Adrenal gland (tissue), 9 donors: ENCODE measurements at regions not wholly inside any gene's neighbourhood (a gene's known extent, or its start where the extent isn't known, plus 50 kb on each side); places are given as distances from the start of the nearest gene placed in this dataset.

Source experiments
- DNase-seq, 7 donors: peaks; one replicate each; pipeline ENCODE4 v3.0.0-alpha.2; 2019 to 2020
- H3K27ac ChIP-seq, 5 donors: fragments of 200-600 bp; sonication (generic) in 4 of 5; 1 replicate in 3 of 5; 2 replicates in 2 of 5; pipeline versions ENCODE4 v1.5.1 to v1.8.0; 2016 to 2020; ENCODE audit warnings: mild to moderate bottlenecking in 1 of 5
- H3K27me3 ChIP-seq: fragments of 200-600 bp; 2 replicates; pipeline ENCODE4 v1.8.0; 2021
- H3K36me3 ChIP-seq, 2 donors: fragments of 200-600 bp; replicated peaks in 1 of 2; 1 replicate in 1 of 2; 2 replicates in 1 of 2; pipeline versions ENCODE4 v1.5.1 to v1.8.0; 2018 to 2022
- H3K4me1 ChIP-seq, 2 donors: fragments of 200-600 bp; replicated peaks in 1 of 2; 1 replicate in 1 of 2; 2 replicates in 1 of 2; pipeline versions ENCODE4 v1.5.1 to v1.8.0; 2018 to 2021
- H3K4me3 ChIP-seq, 4 donors: fragments of 200-600 bp; sonication (generic) in 3 of 4; one replicate each; pipeline ENCODE4 v1.5.1; 2016 to 2018
- H3K9me3 ChIP-seq, 3 donors: fragments of 200-600 bp; sonication (generic) in 1 of 3; replicated peaks in 1 of 3; 1 replicate in 2 of 3; 2 replicates in 1 of 3; pipeline versions ENCODE4 v1.5.1 to v1.8.0; 2016 to 2021
- CTCF ChIP-seq, 6 experiments: fragments of 450-650 bp in 4 of 6; fragments of 200-600 bp in 2 of 6; sonication (generic) in 1 of 6; IDR thresholded peaks; 1 replicate in 5 of 6; 2 replicates in 1 of 6; pipeline versions ENCODE4 v1.5.1 to v1.8.0; 2016 to 2021; ENCODE audit warnings: antibody characterized with exemption in 6 of 6, mild to moderate bottlenecking in 2 of 6, moderate library complexity in 1 of 6
- POLR2A ChIP-seq, 2 donors: fragments of 450-650 bp; IDR thresholded peaks; one replicate each; pipeline ENCODE4 v1.6.1; 2017; ENCODE audit warnings: antibody characterized with exemption in 2 of 2, mild to moderate bottlenecking in 2 of 2, moderate library complexity in 1 of 2
- WGBS, 4 donors: extraction: QIAGEN DNeasy Blood & Tissue Kit in 2 of 4; methylation state at CpG; one replicate each; pipeline versions ENCODE4 v1.1.5 to v1.1.7; 2013 to 2017; 5-methylcytosine and 5-hydroxymethylcytosine counted together
- intact Hi-C, 2 donors: fragments of 100-400 bp; cut with DNase I; formaldehyde crosslinking; loops; one replicate each; pipeline versions ENCODE4 v1.14.1 to v1.15.0; 2022 to 2023
- donor health status: healthy with polysubstance abuse.
- donor health status: Bipolar disorder and iron deficiency.
- donor health status: DM: yes; HTN: yes; CAD: no.
- donor health status: DM: no; HTN: no; CAD: no.
- donor health status: DM: no; HTN: no; CAD: no.

- DNase-seq = no peak
- Histone ChIP-seq H3K4me3 (no peak overlapping the region), H3K4me1 (no peaks in the 10 kb centered on the region), H3K36me3 (no peaks in the 10 kb centered on the region), H3K27me3 (no peaks in the 10 kb centered on the region), H3K9me3 (no peaks in the 10 kb centered on the region), H3K27ac (no peak overlapping the region)
- intact Hi-C loops = no loop called here
- TF ChIP-seq CTCF (IDR thresholded peaks at IDR 0.05) (no peak), POLR2A (IDR thresholded peaks at IDR 0.05) (no peak)
- 63 to 70% (median 64%) methylated on average over 5 of the region's 5 CpGs for WGBS, 4 donors
Measured at GRCh38 chr7:131932271-131932670, 375.8 kb upstream of the PODXL start.

GRCh38 chr7:131931370-131931769 is 374.9 kb upstream of the PODXL start:
- Histone ChIP-seq H3K36me3 (no peaks in the 10 kb centered on the region), H3K27me3 (no peaks in the 10 kb centered on the region), H3K9me3 (no peaks in the 10 kb centered on the region), H3K4me3 (no peak overlapping the region), H3K27ac (no peak overlapping the region), H3K4me1 (no peaks in the 10 kb centered on the region)
- no peak for DNase-seq
- WGBS, 4 donors = 53 to 60% (median 56%) methylated on average over 5 of the region's 5 CpGs
- TF ChIP-seq CTCF (IDR thresholded peaks at IDR 0.05) = no peak
- no peak for TF ChIP-seq POLR2A (IDR thresholded peaks at IDR 0.05)
- intact Hi-C loops = no loop called here

GRCh38 chr7:131929632-131930031 is 373.2 kb upstream of the PODXL start:
- TF ChIP-seq POLR2A (IDR thresholded peaks at IDR 0.05) = no peak
- TF ChIP-seq CTCF (IDR thresholded peaks at IDR 0.05) = no peak
- Histone ChIP-seq H3K4me3 (no peak overlapping the region), H3K27me3 (no peaks in the 10 kb centered on the region), H3K4me1 (no peaks in the 10 kb centered on the region), H3K27ac (no peak overlapping the region), H3K36me3 (no peaks in the 10 kb centered on the region), H3K9me3 (no peaks in the 10 kb centered on the region)
- no peak for DNase-seq
- intact Hi-C loops = no loop called here

GRCh38 chr7:131927770-131928423 is 371.5 kb upstream of the PODXL start:
- Histone ChIP-seq H3K4me1 (no peaks in the 10 kb centered on the region), H3K36me3 (no peaks in the 10 kb centered on the region), H3K27ac (no peak overlapping the region), H3K27me3 (no peaks in the 10 kb centered on the region), H3K9me3 (no peaks in the 10 kb centered on the region), H3K4me3 (no peak overlapping the region)
- TF ChIP-seq POLR2A (IDR thresholded peaks at IDR 0.05) (no peak), CTCF (IDR thresholded peaks at IDR 0.05) (no peak)
- intact Hi-C loops = no loop called here
- no peak for DNase-seq
- 69 to 86% (median 72%) methylated on average over 9 to 12 of the region's 12 CpGs for WGBS, 4 donors
